ENCODE measurements at regions not wholly inside any gene's neighbourhood (a gene's known extent, or its start where the extent isn't known, plus 50 kb on each side); places are given as distances from the start of the nearest gene placed in this dataset.

DNA sequence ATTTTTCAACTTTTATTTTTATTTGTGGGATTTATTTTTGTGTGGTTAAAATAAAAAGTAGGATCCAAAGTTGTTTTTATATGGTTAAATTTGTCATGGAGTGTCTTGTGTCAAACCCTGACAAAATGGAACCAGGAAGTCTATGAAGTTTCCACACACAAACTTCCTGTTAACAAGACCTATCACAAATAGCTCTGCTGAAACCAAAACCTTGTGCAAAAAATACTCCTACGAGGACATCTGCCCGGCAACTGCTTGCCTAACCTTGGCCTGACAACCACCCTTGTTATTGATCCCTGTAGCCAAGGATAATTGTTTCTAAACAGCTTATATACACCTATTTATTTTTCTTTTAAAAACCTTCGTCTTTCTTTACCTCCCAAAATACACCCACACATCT is 389.6 kb downstream of the TRIB2 start:
- DNase-seq (ENCODE audit: low read depth, low spot score) = no peak
- Histone ChIP-seq H3K4me3 (ENCODE audit: control insufficient read depth in 2 of 3, extremely low read depth in 1 of 3, insufficient read depth in 2 of 3, low read depth in 1 of 3, low read length in 3 of 3) (no peak overlapping the region), H3K9ac (ENCODE audit: control insufficient read depth, extremely low read depth, insufficient read depth, low read length) (no peak overlapping the region), H3K36me3 (ENCODE audit: control insufficient read depth in 2 of 2, extremely low read depth in 1 of 2, insufficient read depth in 2 of 2, low read length in 2 of 2) (no peaks in the 10 kb centered on the region), H3K27me3 (ENCODE audit: control insufficient read depth, extremely low read depth, insufficient read depth, low read length) (no peaks in the 10 kb centered on the region), H4K20me1 (ENCODE audit: control insufficient read depth, extremely low read depth, insufficient read depth, low read length) (no peaks in the 10 kb centered on the region), H3K27ac (ENCODE audit: control insufficient read depth, insufficient read depth, low read length) (no peak overlapping the region), H3K9me1 (ENCODE audit: control insufficient read depth, extremely low read depth, insufficient read depth, low read length) (no peaks in the 10 kb centered on the region), H3K4me2 (ENCODE audit: control insufficient read depth, extremely low read depth, insufficient read depth, low read depth, low read length) (no peak overlapping the region), H2AFZ (ENCODE audit: control insufficient read depth, low read length) (peak overlapping the region; percentile 22), H3K79me2 (ENCODE audit: control insufficient read depth, insufficient read depth, low read length) (no peaks in the 10 kb centered on the region), H3K9me3 (ENCODE audit: control insufficient read depth, low read depth, low read length) (no peaks in the 10 kb centered on the region), H3K4me1 (ENCODE audit: control insufficient read depth, extremely low read depth, insufficient read depth, low read length) (peaks cover 6% of the 10 kb centered on the region)
- TF ChIP-seq EZH2 (IDR thresholded peaks at IDR 0.05; ENCODE audit: low read length) = no peak
- TF ChIP-seq, protein P1, sequence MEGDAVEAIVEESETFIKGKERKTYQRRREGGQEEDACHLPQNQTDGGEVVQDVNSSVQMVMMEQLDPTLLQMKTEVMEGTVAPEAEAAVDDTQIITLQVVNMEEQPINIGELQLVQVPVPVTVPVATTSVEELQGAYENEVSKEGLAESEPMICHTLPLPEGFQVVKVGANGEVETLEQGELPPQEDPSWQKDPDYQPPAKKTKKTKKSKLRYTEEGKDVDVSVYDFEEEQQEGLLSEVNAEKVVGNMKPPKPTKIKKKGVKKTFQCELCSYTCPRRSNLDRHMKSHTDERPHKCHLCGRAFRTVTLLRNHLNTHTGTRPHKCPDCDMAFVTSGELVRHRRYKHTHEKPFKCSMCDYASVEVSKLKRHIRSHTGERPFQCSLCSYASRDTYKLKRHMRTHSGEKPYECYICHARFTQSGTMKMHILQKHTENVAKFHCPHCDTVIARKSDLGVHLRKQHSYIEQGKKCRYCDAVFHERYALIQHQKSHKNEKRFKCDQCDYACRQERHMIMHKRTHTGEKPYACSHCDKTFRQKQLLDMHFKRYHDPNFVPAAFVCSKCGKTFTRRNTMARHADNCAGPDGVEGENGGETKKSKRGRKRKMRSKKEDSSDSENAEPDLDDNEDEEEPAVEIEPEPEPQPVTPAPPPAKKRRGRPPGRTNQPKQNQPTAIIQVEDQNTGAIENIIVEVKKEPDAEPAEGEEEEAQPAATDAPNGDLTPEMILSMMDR (optimal IDR thresholded peaks at IDR 0.05 in 1 of 3, IDR thresholded peaks at IDR 0.05 in 1 of 3, conservative IDR thresholded peaks at IDR 0.05 in 1 of 3; ENCODE audit: extremely low read depth in 1 of 3, insufficient read depth in 2 of 3, low read length in 3 of 3) = no peak
- FAIRE-seq = no peak
- dilution Hi-C loops (cut with MboI; ENCODE audit: extremely low pct_ligation_motif_present, low sequenced_read_pairs) = no loop called here

DNA sequence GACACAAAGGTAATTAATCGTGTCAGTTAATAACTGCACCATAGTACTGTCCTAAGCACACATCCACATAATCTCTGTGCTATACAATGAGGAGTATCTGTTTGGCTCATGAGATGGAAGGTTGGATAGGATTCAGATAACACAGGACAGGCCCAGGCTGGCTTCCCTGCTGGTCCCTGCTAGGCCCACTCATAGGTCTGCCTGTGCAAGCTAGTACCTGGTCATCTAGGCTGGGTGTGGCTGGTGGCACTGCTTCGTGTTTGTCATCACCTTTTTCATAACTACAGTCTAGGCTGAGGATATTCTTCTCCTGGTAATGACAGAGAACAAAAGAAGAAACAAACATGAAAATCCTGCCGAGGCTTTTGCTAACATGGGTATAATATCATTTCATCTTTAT is 392.8 kb downstream of the TRIB2 start:
- no peak overlapping the region for H3K27ac ChIP-seq (ENCODE audit: control insufficient read depth, insufficient read depth, low read length)
- no peak overlapping the region for H2AFZ ChIP-seq (ENCODE audit: control insufficient read depth, low read length)
- FAIRE-seq (no peak), DNase-seq (ENCODE audit: low read depth, low spot score) (no peak)
- H3K36me3 ChIP-seq (ENCODE audit: control insufficient read depth in 2 of 2, extremely low read depth in 1 of 2, insufficient read depth in 2 of 2, low read length in 2 of 2) = no peaks in the 10 kb centered on the region
- no peak overlapping the region for H3K4me2 ChIP-seq (ENCODE audit: control insufficient read depth, extremely low read depth, insufficient read depth, low read depth, low read length)
- peaks cover 12% of the 10 kb centered on the region for H3K4me1 ChIP-seq (ENCODE audit: control insufficient read depth, extremely low read depth, insufficient read depth, low read length)
- dilution Hi-C loops (cut with MboI; ENCODE audit: extremely low pct_ligation_motif_present, low sequenced_read_pairs) = no loop called here
- H3K27me3 ChIP-seq (ENCODE audit: control insufficient read depth, extremely low read depth, insufficient read depth, low read length) = no peaks in the 10 kb centered on the region
- TF ChIP-seq EZH2 (IDR thresholded peaks at IDR 0.05; ENCODE audit: low read length) = no peak
- TF ChIP-seq, protein P1 (optimal IDR thresholded peaks at IDR 0.05 in 1 of 3, IDR thresholded peaks at IDR 0.05 in 1 of 3, conservative IDR thresholded peaks at IDR 0.05 in 1 of 3; ENCODE audit: extremely low read depth in 1 of 3, insufficient read depth in 2 of 3, low read length in 3 of 3) = no peak
- H3K9ac ChIP-seq (ENCODE audit: control insufficient read depth, extremely low read depth, insufficient read depth, low read length) = no peak overlapping the region
- H4K20me1 ChIP-seq (ENCODE audit: control insufficient read depth, extremely low read depth, insufficient read depth, low read length) = no peaks in the 10 kb centered on the region
- H3K9me3 ChIP-seq (ENCODE audit: control insufficient read depth, low read depth, low read length) = no peaks in the 10 kb centered on the region
- H3K9me1 ChIP-seq (ENCODE audit: control insufficient read depth, extremely low read depth, insufficient read depth, low read length) = no peaks in the 10 kb centered on the region
- no peak overlapping the region for H3K4me3 ChIP-seq (ENCODE audit: control insufficient read depth in 2 of 3, extremely low read depth in 1 of 3, insufficient read depth in 2 of 3, low read depth in 1 of 3, low read length in 3 of 3)
- no peaks in the 10 kb centered on the region for H3K79me2 ChIP-seq (ENCODE audit: control insufficient read depth, insufficient read depth, low read length)
